K562 (cell line): ENCODE measurements at regions not wholly inside any gene's neighbourhood (a gene's known extent, or its start where the extent isn't known, plus 50 kb on each side); places are given as distances from the start of the nearest gene placed in this dataset.

ENCODE experiments used
- CHD4 ChIP-seq: fragments of 200-600 bp; sonication (generic); IDR thresholded peaks from 3 replicates; pipeline ENCODE4 v1.6.1; 2012; ENCODE audit warnings: low read depth, mild to moderate bottlenecking, mixed read lengths, low read length, inconsistent platforms; ENCODE audit not compliant: insufficient read depth, insufficient replicate concordance, poor library complexity, severe bottlenecking
- HOMEZ ChIP-seq: fragments of 250-450 bp; sonication (Bioruptor Pico); IDR thresholded peaks from 2 replicates; pipeline ENCODE4 v1.4.0; 2020; ENCODE audit warnings: mild to moderate bottlenecking, moderate library complexity
- TF ChIP-seq, protein P1 (sequence below): IDR thresholded peaks from 2 replicates; pipeline ENCODE4 v1.6.1; 2011; ENCODE audit warnings: borderline replicate concordance, low read depth, mild to moderate bottlenecking, moderate library complexity, low read length; ENCODE audit not compliant: insufficient read depth, poor library complexity, severe bottlenecking
- TF ChIP-seq, protein P2 (sequence below): sonication (generic); formaldehyde crosslinking; IDR thresholded peaks from 2 replicates; pipeline ENCODE4 v1.8.0; 2023; ENCODE audit warnings: mild to moderate bottlenecking, missing genetic modification reagents
- TF ChIP-seq, protein P3 (sequence below): fragments of 250-450 bp; sonication (Bioruptor Pico); IDR thresholded peaks from 2 replicates; pipeline ENCODE4 v1.8.0; 2021; ENCODE audit warnings: mild to moderate bottlenecking, moderate library complexity

DNA sequence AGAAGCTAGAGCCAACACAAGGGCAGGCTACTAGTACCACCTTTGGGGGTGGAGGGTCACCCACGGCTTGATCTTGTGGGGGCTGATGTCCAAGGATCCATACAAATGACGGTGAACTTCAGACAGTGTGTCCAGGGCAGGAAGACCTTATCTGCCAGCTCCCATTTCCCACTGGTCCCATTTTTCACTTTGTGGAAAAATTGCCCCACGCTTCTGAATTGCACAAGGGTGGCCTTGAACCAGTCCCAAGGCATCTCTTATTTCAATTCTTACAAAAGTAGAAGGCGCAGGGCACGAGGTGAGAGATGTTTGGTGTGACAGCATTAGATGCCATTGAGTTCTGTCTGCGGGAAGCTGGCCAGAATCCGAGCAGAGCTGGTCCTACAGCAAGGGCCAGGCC is 252.7 kb upstream of the CELF2 start (continued):
- TF ChIP-seq, protein P1, sequence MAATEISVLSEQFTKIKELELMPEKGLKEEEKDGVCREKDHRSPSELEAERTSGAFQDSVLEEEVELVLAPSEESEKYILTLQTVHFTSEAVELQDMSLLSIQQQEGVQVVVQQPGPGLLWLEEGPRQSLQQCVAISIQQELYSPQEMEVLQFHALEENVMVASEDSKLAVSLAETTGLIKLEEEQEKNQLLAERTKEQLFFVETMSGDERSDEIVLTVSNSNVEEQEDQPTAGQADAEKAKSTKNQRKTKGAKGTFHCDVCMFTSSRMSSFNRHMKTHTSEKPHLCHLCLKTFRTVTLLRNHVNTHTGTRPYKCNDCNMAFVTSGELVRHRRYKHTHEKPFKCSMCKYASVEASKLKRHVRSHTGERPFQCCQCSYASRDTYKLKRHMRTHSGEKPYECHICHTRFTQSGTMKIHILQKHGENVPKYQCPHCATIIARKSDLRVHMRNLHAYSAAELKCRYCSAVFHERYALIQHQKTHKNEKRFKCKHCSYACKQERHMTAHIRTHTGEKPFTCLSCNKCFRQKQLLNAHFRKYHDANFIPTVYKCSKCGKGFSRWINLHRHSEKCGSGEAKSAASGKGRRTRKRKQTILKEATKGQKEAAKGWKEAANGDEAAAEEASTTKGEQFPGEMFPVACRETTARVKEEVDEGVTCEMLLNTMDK = no peak
- TF ChIP-seq CHD4 (no peak), HOMEZ (no peak)
- TF ChIP-seq, protein P2, sequence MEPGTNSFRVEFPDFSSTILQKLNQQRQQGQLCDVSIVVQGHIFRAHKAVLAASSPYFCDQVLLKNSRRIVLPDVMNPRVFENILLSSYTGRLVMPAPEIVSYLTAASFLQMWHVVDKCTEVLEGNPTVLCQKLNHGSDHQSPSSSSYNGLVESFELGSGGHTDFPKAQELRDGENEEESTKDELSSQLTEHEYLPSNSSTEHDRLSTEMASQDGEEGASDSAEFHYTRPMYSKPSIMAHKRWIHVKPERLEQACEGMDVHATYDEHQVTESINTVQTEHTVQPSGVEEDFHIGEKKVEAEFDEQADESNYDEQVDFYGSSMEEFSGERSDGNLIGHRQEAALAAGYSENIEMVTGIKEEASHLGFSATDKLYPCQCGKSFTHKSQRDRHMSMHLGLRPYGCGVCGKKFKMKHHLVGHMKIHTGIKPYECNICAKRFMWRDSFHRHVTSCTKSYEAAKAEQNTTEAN (CRISPR knock-in tag) = no peak
- TF ChIP-seq, protein P3, sequence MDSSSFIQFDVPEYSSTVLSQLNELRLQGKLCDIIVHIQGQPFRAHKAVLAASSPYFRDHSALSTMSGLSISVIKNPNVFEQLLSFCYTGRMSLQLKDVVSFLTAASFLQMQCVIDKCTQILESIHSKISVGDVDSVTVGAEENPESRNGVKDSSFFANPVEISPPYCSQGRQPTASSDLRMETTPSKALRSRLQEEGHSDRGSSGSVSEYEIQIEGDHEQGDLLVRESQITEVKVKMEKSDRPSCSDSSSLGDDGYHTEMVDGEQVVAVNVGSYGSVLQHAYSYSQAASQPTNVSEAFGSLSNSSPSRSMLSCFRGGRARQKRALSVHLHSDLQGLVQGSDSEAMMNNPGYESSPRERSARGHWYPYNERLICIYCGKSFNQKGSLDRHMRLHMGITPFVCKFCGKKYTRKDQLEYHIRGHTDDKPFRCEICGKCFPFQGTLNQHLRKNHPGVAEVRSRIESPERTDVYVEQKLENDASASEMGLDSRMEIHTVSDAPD (CRISPR knock-in tag) = no peak
